Hepatocyte (in vitro differentiated cells): ENCODE measurements at regions not wholly inside any gene's neighbourhood (a gene's known extent, or its start where the extent isn't known, plus 50 kb on each side); places are given as distances from the start of the nearest gene placed in this dataset.

ENCODE experiments used
- DNase-seq: peaks from one replicate; pipeline ENCODE4 v3.0.0-alpha.2; 2016; ENCODE audit warnings: low spot score
- H2AFZ ChIP-seq: fragments of 200-600 bp; sonication (generic); 2 replicates; pipeline ENCODE4 v1.6.0; 2016; ENCODE audit warnings: antibody characterized with exemption, mild to moderate bottlenecking
- H3K27ac ChIP-seq: fragments of 200-600 bp; sonication (generic); 2 replicates; pipeline ENCODE4 v1.5.1; 2016; ENCODE audit warnings: mild to moderate bottlenecking
- H3K27me3 ChIP-seq: fragments of 200-600 bp; sonication (generic); 2 replicates; pipeline ENCODE4 v1.6.1; 2016
- H3K36me3 ChIP-seq: fragments of 200-600 bp; sonication (generic); replicated peaks from 2 replicates; pipeline ENCODE4 v1.5.1; 2016; ENCODE audit warnings: low read depth; ENCODE audit not compliant: insufficient read depth
- H3K4me1 ChIP-seq: fragments of 200-600 bp; sonication (generic); 2 replicates; pipeline ENCODE4 v1.5.1; 2016; ENCODE audit warnings: mild to moderate bottlenecking, moderate library complexity; ENCODE audit not compliant: insufficient read depth
- H3K4me2 ChIP-seq: fragments of 200-600 bp; sonication (generic); 2 replicates; pipeline ENCODE4 v1.6.0; 2016
- H3K4me3 ChIP-seq: fragments of 200-600 bp; sonication (generic); 2 replicates; pipeline ENCODE4 v1.5.1; 2016; ENCODE audit warnings: mild to moderate bottlenecking
- H3K79me2 ChIP-seq: fragments of 200-600 bp; sonication (generic); 2 replicates; pipeline ENCODE4 v1.6.0; 2017; ENCODE audit warnings: mild to moderate bottlenecking
- H3K9me2 ChIP-seq: fragments of 200-600 bp; sonication (generic); replicated peaks from 2 replicates; pipeline ENCODE4 v1.6.0; 2017; ENCODE audit warnings: mild to moderate bottlenecking; ENCODE audit not compliant: insufficient read depth
- H3K9me3 ChIP-seq: fragments of 200-600 bp; sonication (generic); 2 replicates; pipeline ENCODE4 v1.5.1; 2016; ENCODE audit warnings: low read depth, mild to moderate bottlenecking
- H4K20me1 ChIP-seq: fragments of 200-600 bp; sonication (generic); 2 replicates; pipeline ENCODE4 v1.6.0; 2016; ENCODE audit warnings: mild to moderate bottlenecking; ENCODE audit not compliant: insufficient read depth, poor library complexity, severe bottlenecking
- EZH2 ChIP-seq: fragments of 200-600 bp; sonication (generic); IDR thresholded peaks from 2 replicates; pipeline ENCODE4 v1.6.1; 2016; ENCODE audit warnings: antibody characterized with exemption, mild to moderate bottlenecking, borderline replicate concordance
- EZH2phosphoT487 ChIP-seq: fragments of 200-600 bp; sonication (generic); IDR thresholded peaks from one replicate; pipeline ENCODE4 v1.6.1; 2018; ENCODE audit warnings: antibody characterized with exemption, mild to moderate bottlenecking, low read depth, moderate library complexity; ENCODE audit not compliant: unreplicated experiment, severe bottlenecking
- WGBS: methylation state at CpG from one replicate; pipeline ENCODE4 v1.1.6; 2016; ENCODE audit warnings: low lambda C conversion rate; ENCODE audit errors: missing lambda C conversion rate; 5-methylcytosine and 5-hydroxymethylcytosine counted together
- TF ChIP-seq, protein P1 (sequence below): fragments of 200-600 bp; sonication (generic); IDR thresholded peaks from 2 replicates; pipeline ENCODE4 v1.5.1; 2016; ENCODE audit warnings: antibody characterized with exemption, mild to moderate bottlenecking; ENCODE audit not compliant: poor library complexity

DNA sequence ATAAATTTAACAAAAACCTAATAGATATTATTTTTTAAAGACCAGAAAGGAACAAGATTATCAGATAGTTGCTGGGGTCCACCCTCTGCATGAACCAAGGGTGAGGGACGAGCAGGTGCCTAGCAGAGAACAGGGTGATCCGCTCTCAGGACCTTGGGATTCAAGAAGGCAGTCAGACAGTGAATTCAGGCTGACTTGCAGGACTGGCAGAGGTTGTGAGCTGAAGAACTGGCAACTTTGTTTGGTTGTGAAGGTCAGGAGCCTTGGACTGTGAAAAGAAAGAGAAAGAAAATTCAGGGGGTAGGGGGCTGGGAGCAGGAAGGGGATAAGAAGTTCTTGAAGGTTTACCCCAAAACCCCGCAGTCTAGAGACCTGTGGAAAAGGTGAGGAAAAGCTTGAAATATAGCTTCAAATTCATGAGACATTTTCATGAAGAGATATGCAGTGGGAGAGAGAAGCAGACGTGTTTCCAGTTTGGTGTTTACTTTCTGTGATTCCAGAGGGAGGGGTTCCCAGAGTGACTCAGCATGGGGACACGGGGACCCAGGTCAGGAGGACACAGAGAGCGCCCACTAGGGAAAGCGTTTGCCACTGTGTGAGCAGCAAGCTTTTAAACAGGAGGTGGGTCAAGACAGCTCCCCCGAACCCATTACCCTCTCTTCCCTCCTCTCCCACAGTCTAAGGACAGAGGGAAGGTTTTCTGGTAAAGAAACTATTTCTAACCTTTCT is 217.2 kb upstream of the UMPS start:
- Histone ChIP-seq H3K4me3 (no peak overlapping the region), H3K27me3 (no peaks in the 10 kb centered on the region), H2AFZ (peak overlapping the region; percentile 23), H3K36me3 (no peaks in the 10 kb centered on the region), H3K79me2 (no peaks in the 10 kb centered on the region), H4K20me1 (no peaks in the 10 kb centered on the region), H3K27ac (peak overlapping the region; percentile 59), H3K9me3 (no peaks in the 10 kb centered on the region), H3K4me1 (peaks cover 5% of the 10 kb centered on the region), H3K4me2 (peak overlapping the region; percentile 58), H3K9me2 (no peaks in the 10 kb centered on the region)
- WGBS: 60% methylated on average over 8 of the region's 8 CpGs
- peak; percentile 66 for DNase-seq
- TF ChIP-seq EZH2phosphoT487 (no peak), EZH2 (no peak)
- TF ChIP-seq, protein P1, sequence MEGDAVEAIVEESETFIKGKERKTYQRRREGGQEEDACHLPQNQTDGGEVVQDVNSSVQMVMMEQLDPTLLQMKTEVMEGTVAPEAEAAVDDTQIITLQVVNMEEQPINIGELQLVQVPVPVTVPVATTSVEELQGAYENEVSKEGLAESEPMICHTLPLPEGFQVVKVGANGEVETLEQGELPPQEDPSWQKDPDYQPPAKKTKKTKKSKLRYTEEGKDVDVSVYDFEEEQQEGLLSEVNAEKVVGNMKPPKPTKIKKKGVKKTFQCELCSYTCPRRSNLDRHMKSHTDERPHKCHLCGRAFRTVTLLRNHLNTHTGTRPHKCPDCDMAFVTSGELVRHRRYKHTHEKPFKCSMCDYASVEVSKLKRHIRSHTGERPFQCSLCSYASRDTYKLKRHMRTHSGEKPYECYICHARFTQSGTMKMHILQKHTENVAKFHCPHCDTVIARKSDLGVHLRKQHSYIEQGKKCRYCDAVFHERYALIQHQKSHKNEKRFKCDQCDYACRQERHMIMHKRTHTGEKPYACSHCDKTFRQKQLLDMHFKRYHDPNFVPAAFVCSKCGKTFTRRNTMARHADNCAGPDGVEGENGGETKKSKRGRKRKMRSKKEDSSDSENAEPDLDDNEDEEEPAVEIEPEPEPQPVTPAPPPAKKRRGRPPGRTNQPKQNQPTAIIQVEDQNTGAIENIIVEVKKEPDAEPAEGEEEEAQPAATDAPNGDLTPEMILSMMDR: no peak

DNA sequence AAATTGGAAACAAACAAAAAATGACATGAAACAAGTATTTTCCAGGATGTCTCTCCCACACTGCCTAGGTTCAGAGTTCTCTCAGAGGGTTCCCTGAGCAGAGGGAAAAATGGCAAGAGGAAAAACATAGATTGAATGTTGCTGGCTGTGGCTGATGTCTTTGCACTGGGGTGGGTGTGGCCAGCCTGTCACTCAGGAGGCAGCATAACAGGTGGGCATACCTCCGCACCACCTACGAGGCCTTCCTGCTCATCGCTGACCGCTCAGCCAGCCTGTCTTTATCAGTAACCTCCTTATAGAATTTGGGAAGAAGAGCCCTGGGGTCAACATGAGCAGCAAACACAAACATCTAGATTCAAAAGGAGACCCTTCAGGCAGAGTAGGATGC is 216.6 kb upstream of the UMPS start:
- H3K4me1 ChIP-seq: peaks cover 5% of the 10 kb centered on the region
- H3K36me3 ChIP-seq: no peaks in the 10 kb centered on the region
- H3K4me2 ChIP-seq: peak overlapping the region; percentile 58
- H3K27ac ChIP-seq: peak overlapping the region; percentile 59
- H4K20me1 ChIP-seq: no peaks in the 10 kb centered on the region
- DNase-seq: no peak
- H2AFZ ChIP-seq: no peak overlapping the region
- 71% methylated on average over 4 of the region's 4 CpGs for WGBS
- H3K9me3 ChIP-seq: no peaks in the 10 kb centered on the region
- no peak overlapping the region for H3K4me3 ChIP-seq
- H3K9me2 ChIP-seq: no peaks in the 10 kb centered on the region
- TF ChIP-seq EZH2 (no peak), EZH2phosphoT487 (no peak)
- TF ChIP-seq, protein P1: no peak
- no peaks in the 10 kb centered on the region for H3K27me3 ChIP-seq
- no peaks in the 10 kb centered on the region for H3K79me2 ChIP-seq

DNA sequence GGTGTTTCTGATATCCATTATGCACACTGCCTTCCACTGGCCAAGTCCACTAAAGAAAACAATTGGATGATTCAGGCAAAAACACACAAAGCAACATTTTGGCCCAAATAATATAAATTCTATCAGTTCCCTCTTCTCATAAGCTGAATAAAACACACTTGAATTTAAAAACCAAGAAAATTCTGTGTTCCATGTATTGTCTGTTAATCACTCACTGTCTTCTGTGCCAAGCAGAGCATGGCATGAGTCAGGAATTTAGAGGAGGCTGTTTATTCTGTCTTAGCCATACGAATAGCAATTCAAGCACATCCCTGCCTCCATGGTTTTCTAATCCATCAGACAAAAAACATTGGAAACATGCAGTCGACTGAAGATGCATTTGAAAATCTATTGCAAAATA is 215.6 kb upstream of the UMPS start:
- Histone ChIP-seq H4K20me1 (no peaks in the 10 kb centered on the region), H3K27me3 (no peaks in the 10 kb centered on the region), H2AFZ (no peak overlapping the region), H3K9me2 (no peaks in the 10 kb centered on the region), H3K79me2 (no peaks in the 10 kb centered on the region), H3K36me3 (no peaks in the 10 kb centered on the region), H3K9me3 (no peaks in the 10 kb centered on the region), H3K4me2 (no peak overlapping the region), H3K4me1 (peaks cover 5% of the 10 kb centered on the region), H3K27ac (no peak overlapping the region), H3K4me3 (no peak overlapping the region)
- no peak for TF ChIP-seq EZH2
- TF ChIP-seq EZH2phosphoT487: no peak
- TF ChIP-seq, protein P1: no peak
- 84% methylated on average over 2 of the region's 2 CpGs for WGBS
- DNase-seq: no peak
